Panc1 (cell line): ENCODE measurements at regions not wholly inside any gene's neighbourhood (a gene's known extent, or its start where the extent isn't known, plus 50 kb on each side); places are given as distances from the start of the nearest gene placed in this dataset.
A peak's percentile ranks its signal among the peaks of the same experiment; 100 is the strongest.

Source experiments
- ATAC-seq: fragments of 200-7000 bp; cut with Tn5 transposase; 2 replicates; pipeline ENCODE4 v1.9.1; 2020; ENCODE audit warnings: mild to moderate bottlenecking, moderate library complexity
- BruUV-seq: library from RNA; stranded (reverse); fragments of 400-500 nt; replicated peaks from 2 replicates; lab custom pipeline; 2021; lab: Mats Ljungman, UMichigan
- CTCF ChIA-PET: fragments of 300-600 bp; sonication (Branson Sonifier 250); formaldehyde crosslinking; loops from one replicate; lab custom pipeline; 2022; ENCODE audit warnings: antibody characterized with exemption; lab: Charles Lee
- POLR2A ChIA-PET: fragments of 300-600 bp; sonication (Branson Sonifier 250); formaldehyde crosslinking; loops from one replicate; lab custom pipeline; 2022; ENCODE audit warnings: antibody characterized with exemption; lab: Charles Lee
- DNase-seq: peaks from one replicate; pipeline ENCODE4 v3.0.0-alpha.2; 2010; ENCODE audit warnings: low read depth, low spot score
- H3K27ac ChIP-seq: 2 replicates; pipeline ENCODE4 v1.5.1; 2011; ENCODE audit warnings: mild to moderate bottlenecking, low read length, inconsistent platforms
- H3K27me3 ChIP-seq: fragments of 200-500 bp; sonication (Bioruptor generic); 2 replicates; pipeline ENCODE4 v1.6.0; 2014; ENCODE audit warnings: low read length, inconsistent platforms; ENCODE audit not compliant: control insufficient read depth, insufficient read depth
- H3K36me3 ChIP-seq: fragments of 200-500 bp; sonication (Bioruptor generic); 2 replicates; pipeline ENCODE4 v1.5.1; 2014; ENCODE audit warnings: inconsistent platforms, mild to moderate bottlenecking, low read length, moderate library complexity; ENCODE audit not compliant: control insufficient read depth, insufficient read depth
- H3K4me1 ChIP-seq: 2 replicates; pipeline ENCODE4 v1.5.1; 2011; ENCODE audit warnings: inconsistent platforms, mild to moderate bottlenecking, low read length, moderate library complexity; ENCODE audit not compliant: control insufficient read depth, insufficient read depth
- H3K4me3 ChIP-seq, 2 experiments: 2 replicates each; pipeline ENCODE4 v1.5.1; 2011 to 2012; ENCODE audit warnings: low read depth in 2 of 2, low read length in 2 of 2, mild to moderate bottlenecking in 2 of 2, inconsistent platforms in 1 of 2, moderate library complexity in 1 of 2
- H3K9me3 ChIP-seq: fragments of 200-500 bp; sonication (Bioruptor generic); 2 replicates; pipeline ENCODE4 v1.5.1; 2014; ENCODE audit warnings: low read depth, mild to moderate bottlenecking, inconsistent platforms, low read length, moderate library complexity; ENCODE audit not compliant: control insufficient read depth, insufficient read depth
- CTCF ChIP-seq: fragments of 450-650 bp; IDR thresholded peaks from 2 replicates; pipeline ENCODE4 v1.5.1; 2017; ENCODE audit warnings: mild to moderate bottlenecking
- POLR2AphosphoS5 ChIP-seq: IDR thresholded peaks from 2 replicates; pipeline ENCODE4 v1.6.1; 2012; ENCODE audit warnings: mild to moderate bottlenecking, low read depth, low read length, moderate library complexity
- REST ChIP-seq, 2 experiments: IDR thresholded peaks; 2 replicates each; pipeline ENCODE4 v1.6.1; 2011 to 2012; ENCODE audit warnings: low read depth in 2 of 2, control low read depth in 1 of 2, low read length in 1 of 2, mild to moderate bottlenecking in 1 of 2, moderate library complexity in 1 of 2; ENCODE audit not compliant: insufficient read depth in 1 of 2
- SIN3A ChIP-seq: IDR thresholded peaks from 2 replicates; pipeline ENCODE4 v1.6.1; 2012; ENCODE audit warnings: low read depth, mild to moderate bottlenecking, low read length, moderate library complexity, borderline replicate concordance; ENCODE audit not compliant: insufficient read depth
- TCF7L2 ChIP-seq: IDR thresholded peaks from 2 replicates; pipeline ENCODE4 v1.6.1; 2011; ENCODE audit warnings: mild to moderate bottlenecking, low read depth, low read length, inconsistent platforms
- in situ Hi-C: cut with HindIII; loops from 2 replicates; pipeline ENCODE4 v1.10.0; 2016; ENCODE audit warnings: low sequenced_read_pairs, low pct_unique_long_range_greater_than_20kb
- intact Hi-C: fragments of 100-400 bp; cut with micrococcal nuclease; formaldehyde crosslinking; loops from one replicate; pipeline ENCODE4 v1.10.0; 2022; ENCODE audit not compliant: unreplicated experiment

DNA sequence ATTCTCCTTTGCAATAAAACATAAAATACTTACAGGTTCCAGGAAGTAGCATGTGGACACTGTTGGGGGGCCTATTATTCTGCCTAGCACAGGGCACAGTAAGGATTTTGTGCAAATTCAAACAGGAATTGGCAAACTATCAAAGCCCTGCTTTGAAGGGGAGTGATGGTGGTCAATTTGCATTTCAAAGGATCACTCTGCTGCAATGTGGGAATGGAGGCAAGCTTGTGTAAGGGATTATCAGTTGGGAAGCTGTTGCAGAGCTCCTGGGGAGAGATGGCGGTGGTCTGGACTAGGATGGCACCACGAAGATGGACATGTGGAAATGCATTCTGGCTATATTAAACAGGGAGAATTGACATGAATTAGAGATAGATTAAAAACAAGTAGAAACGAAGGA, 990.7 kb upstream of the RBFOX1 start:
- CTCF ChIA-PET: no interaction called here
- POLR2A ChIA-PET: no interaction called here
- Histone ChIP-seq H3K9me3 (no peaks in the 10 kb centered on the region), H3K27ac (no peak overlapping the region), H3K4me3 (no peak overlapping the region), H3K27me3 (0 out of 2 replicates have a peak, but pooled peaks cover 3% of the 10 kb centered on the region), H3K36me3 (no peaks in the 10 kb centered on the region), H3K4me1 (no peaks in the 10 kb centered on the region)
- intact Hi-C loops: no loop called here
- ATAC-seq: no peak
- TF ChIP-seq POLR2AphosphoS5 (no peak), CTCF (no peak), REST (IDR thresholded peaks at IDR 0.05; ENCODE audit: insufficient read depth in 1 of 2, low read depth in 2 of 2, low read length in 1 of 2) (no peak), TCF7L2 (no peak), SIN3A (no peak)
- in situ Hi-C loops: no loop called here
- no peak for DNase-seq
- BruUV-seq: no TSS peak

GRCh38 chr16:6335072-6335471, 997.6 kb upstream of the RBFOX1 start:
- Histone ChIP-seq H3K4me1 (no peaks in the 10 kb centered on the region), H3K27me3 (no peaks in the 10 kb centered on the region), H3K9me3 (no peaks in the 10 kb centered on the region), H3K27ac (no peak overlapping the region), H3K36me3 (no peaks in the 10 kb centered on the region), H3K4me3 (no peak overlapping the region)
- no peak for ATAC-seq
- in situ Hi-C loops (no loop called here), intact Hi-C loops (no loop called here)
- DNase-seq: no peak
- ChIA-PET POLR2A (no interaction called here), CTCF (no interaction called here)
- TF ChIP-seq POLR2AphosphoS5: no peak
- no peak for TF ChIP-seq REST (IDR thresholded peaks at IDR 0.05; ENCODE audit: insufficient read depth in 1 of 2, low read depth in 2 of 2, low read length in 1 of 2)
- TF ChIP-seq CTCF: peak; percentile 58
- TF ChIP-seq TCF7L2: no peak
- TF ChIP-seq SIN3A: no peak
- no TSS peak for BruUV-seq
